ENCODE measurements at regions not wholly inside any gene's neighbourhood (a gene's known extent, or its start where the extent isn't known, plus 50 kb on each side); places are given as distances from the start of the nearest gene placed in this dataset.

GRCh38 chrX:68898598-68898997 lies 69.8 kb downstream of the EFNB1 start:
- intact Hi-C loops (cut with micrococcal nuclease), result no loop called here
- Mint-ChIP-seq H3K27me3 (ENCODE audit: low read depth) (no peaks in the 10 kb centered on the region), H3K4me3 (ENCODE audit: low read depth) (no peak overlapping the region), H3K27ac (no peak overlapping the region), H3K36me3 (ENCODE audit: low read depth) (no peaks in the 10 kb centered on the region), H3K4me1 (ENCODE audit: low read depth) (no peaks in the 10 kb centered on the region), H3K9me3 (no peaks in the 10 kb centered on the region)
- DNase-seq (ENCODE audit: low spot score), result no peak

- DNase-seq (ENCODE audit: low spot score), result no peak
- Mint-ChIP-seq H3K4me3 (ENCODE audit: low read depth) (no peak overlapping the region), H3K27ac (no peak overlapping the region), H3K27me3 (ENCODE audit: low read depth) (no peaks in the 10 kb centered on the region), H3K9me3 (no peaks in the 10 kb centered on the region), H3K36me3 (ENCODE audit: low read depth) (no peaks in the 10 kb centered on the region), H3K4me1 (ENCODE audit: low read depth) (no peaks in the 10 kb centered on the region)
- intact Hi-C loops (cut with micrococcal nuclease), result no loop called here
Measured at GRCh38 chrX:68897118-68897945, 68.5 kb downstream of the EFNB1 start.

GRCh38 chrX:68896581-68896980 lies 67.8 kb downstream of the EFNB1 start:
- Mint-ChIP-seq H3K27me3 (ENCODE audit: low read depth) (no peaks in the 10 kb centered on the region), H3K36me3 (ENCODE audit: low read depth) (no peaks in the 10 kb centered on the region), H3K27ac (no peak overlapping the region), H3K4me1 (ENCODE audit: low read depth) (no peaks in the 10 kb centered on the region), H3K4me3 (ENCODE audit: low read depth) (no peak overlapping the region), H3K9me3 (no peaks in the 10 kb centered on the region)
- intact Hi-C loops (cut with micrococcal nuclease), result no loop called here
- no peak for DNase-seq (ENCODE audit: low spot score)

DNA sequence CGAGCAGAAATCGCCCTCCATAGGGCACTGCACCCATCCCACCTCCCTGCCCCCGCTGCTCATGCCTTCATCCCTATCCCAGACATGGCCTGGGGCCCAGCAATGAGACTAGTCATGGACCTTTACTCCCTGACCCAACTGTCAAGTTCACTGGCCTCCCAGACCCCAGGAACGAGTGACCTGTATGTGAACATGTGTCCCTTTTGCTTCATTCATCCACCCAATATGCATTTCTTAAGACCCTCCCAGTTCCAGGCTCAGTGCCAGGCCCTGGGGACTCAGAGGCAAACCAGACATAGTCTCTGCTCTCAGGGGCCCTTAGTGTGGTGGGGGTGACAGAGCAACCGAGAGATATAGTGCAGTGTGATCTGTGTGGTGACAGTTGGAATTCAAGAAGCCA lies 67.0 kb downstream of the EFNB1 start:
- Mint-ChIP-seq H3K9me3 (no peaks in the 10 kb centered on the region), H3K27ac (no peak overlapping the region), H3K36me3 (ENCODE audit: low read depth) (no peaks in the 10 kb centered on the region), H3K4me3 (ENCODE audit: low read depth) (no peak overlapping the region), H3K4me1 (ENCODE audit: low read depth) (no peaks in the 10 kb centered on the region), H3K27me3 (ENCODE audit: low read depth) (no peaks in the 10 kb centered on the region)
- DNase-seq (ENCODE audit: low spot score), result no peak
- intact Hi-C loops (cut with micrococcal nuclease), result no loop called here

DNA sequence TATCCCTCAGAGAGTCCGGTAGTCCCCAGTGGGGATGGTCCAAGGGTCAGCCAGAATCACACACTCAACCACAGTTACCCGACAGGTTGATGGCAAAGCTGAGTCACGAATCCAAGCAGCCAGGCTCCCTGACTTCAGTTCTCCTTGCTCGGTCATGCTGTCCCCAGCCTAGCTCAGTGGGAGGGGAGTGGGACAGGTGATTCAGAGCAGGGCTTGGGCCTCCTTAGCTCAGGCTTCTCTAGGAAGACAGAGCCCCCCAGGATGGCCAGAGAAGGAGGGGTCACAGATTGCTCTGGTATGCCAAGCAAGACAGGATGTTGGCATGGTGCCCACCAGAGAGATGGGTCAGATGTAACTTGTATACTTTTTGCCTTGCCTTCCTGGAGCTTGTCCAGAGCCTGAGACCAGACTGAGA lies 66.5 kb downstream of the EFNB1 start:
- no peaks in the 10 kb centered on the region for H3K27me3 Mint-ChIP-seq (ENCODE audit: low read depth)
- H3K9me3 Mint-ChIP-seq, result no peaks in the 10 kb centered on the region
- no peaks in the 10 kb centered on the region for H3K4me1 Mint-ChIP-seq (ENCODE audit: low read depth)
- no peak overlapping the region for H3K27ac Mint-ChIP-seq
- H3K36me3 Mint-ChIP-seq (ENCODE audit: low read depth), result no peaks in the 10 kb centered on the region
- DNase-seq (ENCODE audit: low spot score), result no peak
- no peak overlapping the region for H3K4me3 Mint-ChIP-seq (ENCODE audit: low read depth)
- intact Hi-C loops (cut with micrococcal nuclease), result no loop called here

- Mint-ChIP-seq H3K4me1 (ENCODE audit: low read depth) (no peaks in the 10 kb centered on the region), H3K27ac (no peak overlapping the region), H3K36me3 (ENCODE audit: low read depth) (no peaks in the 10 kb centered on the region), H3K4me3 (ENCODE audit: low read depth) (no peak overlapping the region), H3K9me3 (no peaks in the 10 kb centered on the region), H3K27me3 (ENCODE audit: low read depth) (no peaks in the 10 kb centered on the region)
- no peak for DNase-seq (ENCODE audit: low spot score)
- intact Hi-C loops (cut with micrococcal nuclease), result no loop called here
Measured at GRCh38 chrX:68894513-68895340, 65.9 kb downstream of the EFNB1 start.

DNA sequence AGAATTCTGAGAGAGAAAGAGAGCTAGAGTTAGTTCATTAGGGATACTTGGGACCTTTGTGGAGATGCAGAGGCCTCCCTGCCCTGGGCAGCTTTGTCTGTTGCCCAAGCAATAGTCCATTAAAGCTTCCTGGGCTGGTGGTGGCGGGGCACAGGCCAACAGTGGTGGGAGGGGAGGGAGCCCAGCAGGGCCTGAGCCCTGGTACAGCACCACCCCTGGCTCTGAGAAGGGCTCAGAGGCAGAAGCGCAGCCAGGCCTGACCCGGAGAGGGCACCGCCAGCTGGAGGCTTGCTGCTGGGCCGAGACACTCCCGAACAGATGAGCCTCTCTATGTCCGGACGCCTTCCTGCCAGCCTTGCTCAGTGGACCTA lies 65.3 kb downstream of the EFNB1 start:
- H3K4me3 Mint-ChIP-seq (ENCODE audit: low read depth), result no peak overlapping the region
- H3K36me3 Mint-ChIP-seq (ENCODE audit: low read depth), result no peaks in the 10 kb centered on the region
- intact Hi-C loops (cut with micrococcal nuclease), result no loop called here
- no peak for DNase-seq (ENCODE audit: low spot score)
- H3K9me3 Mint-ChIP-seq, result no peaks in the 10 kb centered on the region
- H3K27me3 Mint-ChIP-seq (ENCODE audit: low read depth), result no peaks in the 10 kb centered on the region
- H3K27ac Mint-ChIP-seq, result no peak overlapping the region
- H3K4me1 Mint-ChIP-seq (ENCODE audit: low read depth), result no peaks in the 10 kb centered on the region

- Mint-ChIP-seq H3K4me1 (ENCODE audit: low read depth) (no peaks in the 10 kb centered on the region), H3K9me3 (no peaks in the 10 kb centered on the region), H3K27me3 (ENCODE audit: low read depth) (no peaks in the 10 kb centered on the region), H3K36me3 (ENCODE audit: low read depth) (no peaks in the 10 kb centered on the region), H3K4me3 (ENCODE audit: low read depth) (no peak overlapping the region), H3K27ac (no peak overlapping the region)
- DNase-seq (ENCODE audit: low spot score), result no peak
- intact Hi-C loops (cut with micrococcal nuclease), result no loop called here
Measured at GRCh38 chrX:68892651-68893050, 63.8 kb downstream of the EFNB1 start.

DNA sequence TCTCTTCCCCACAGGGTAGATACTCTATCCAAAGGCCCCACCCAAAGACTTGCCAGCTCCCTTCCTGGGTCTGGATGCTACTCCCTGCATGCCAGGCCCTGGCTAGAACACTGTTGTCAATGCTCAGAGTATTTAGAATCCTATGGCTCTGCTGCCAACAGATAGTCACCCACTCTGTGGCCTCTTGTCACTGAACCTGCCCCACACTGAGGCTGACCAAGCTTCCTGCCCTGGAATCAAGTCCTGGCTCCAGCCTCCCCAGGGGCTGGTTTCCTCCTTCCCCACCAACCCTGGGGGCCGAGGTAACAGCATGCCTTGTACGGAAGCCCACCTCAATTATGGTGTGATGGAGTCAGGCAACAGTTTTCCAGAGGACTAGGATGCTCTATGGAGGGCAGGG lies 63.3 kb downstream of the EFNB1 start:
- Mint-ChIP-seq H3K4me1 (ENCODE audit: low read depth) (no peaks in the 10 kb centered on the region), H3K27me3 (ENCODE audit: low read depth) (no peaks in the 10 kb centered on the region), H3K27ac (no peak overlapping the region)

More for the DNA sequence above, 63.3 kb downstream of the EFNB1 start:
- no peak overlapping the region for H3K4me3 Mint-ChIP-seq (ENCODE audit: low read depth)
- no peaks in the 10 kb centered on the region for H3K36me3 Mint-ChIP-seq (ENCODE audit: low read depth)
- intact Hi-C loops (cut with micrococcal nuclease), result no loop called here
- no peak for DNase-seq (ENCODE audit: low spot score)
- no peaks in the 10 kb centered on the region for H3K9me3 Mint-ChIP-seq
